HG03571 (cell line): ENCODE measurements at regions not wholly inside any gene's neighbourhood (a gene's known extent, or its start where the extent isn't known, plus 50 kb on each side); places are given as distances from the start of the nearest gene placed in this dataset.

Source experiments
- ATAC-seq: cut with Tn5 transposase; IDR thresholded peaks from one replicate; pipeline ENCODE4 v1.9.1; 2021; ENCODE audit not compliant: unreplicated experiment

GRCh38 chr3:5788496-5788895 is 601.0 kb downstream of the EDEM1 start:
- ATAC-seq = no peak

GRCh38 chr3:5791558-5791957 is 604.1 kb downstream of the EDEM1 start:
- ATAC-seq = no peak

- ATAC-seq = no peak
These were observed 609.0 kb downstream of the EDEM1 start for GRCh38 chr3:5796541-5796940.

- no peak for ATAC-seq
These were observed 611.3 kb downstream of the EDEM1 start for GRCh38 chr3:5798809-5799208.

GRCh38 chr3:5799398-5799797 is 611.9 kb downstream of the EDEM1 start:
- ATAC-seq = no peak

GRCh38 chr3:5800965-5801364 is 613.5 kb downstream of the EDEM1 start:
- ATAC-seq = no peak

- ATAC-seq = no peak
These were observed 618.7 kb downstream of the EDEM1 start for GRCh38 chr3:5806192-5806591.

- no peak for ATAC-seq
These were observed 622.2 kb downstream of the EDEM1 start for GRCh38 chr3:5809586-5810246.

- ATAC-seq = no peak
These were observed 623.5 kb downstream of the EDEM1 start for GRCh38 chr3:5811016-5811415.

- ATAC-seq = no peak
These were observed 626.0 kb downstream of the EDEM1 start for GRCh38 chr3:5813521-5813920.

- no peak for ATAC-seq
These were observed 635.3 kb downstream of the EDEM1 start for GRCh38 chr3:5822843-5823242.

- no peak for ATAC-seq
These were observed 639.0 kb downstream of the EDEM1 start for GRCh38 chr3:5826467-5826866.

- no peak for ATAC-seq
These were observed 640.7 kb downstream of the EDEM1 start for GRCh38 chr3:5828251-5828650.

GRCh38 chr3:5840056-5840455 is 652.5 kb downstream of the EDEM1 start:
- no peak for ATAC-seq

- no peak for ATAC-seq
These were observed 654.1 kb downstream of the EDEM1 start for GRCh38 chr3:5841599-5841998.

GRCh38 chr3:5846261-5846660 is 658.8 kb downstream of the EDEM1 start:
- ATAC-seq = no peak

- ATAC-seq = no peak
These were observed 673.6 kb downstream of the EDEM1 start for GRCh38 chr3:5861151-5861550.

- no peak for ATAC-seq
These were observed 687.4 kb downstream of the EDEM1 start for GRCh38 chr3:5874931-5875341.

- ATAC-seq = no peak
These were observed 701.3 kb downstream of the EDEM1 start for GRCh38 chr3:5888851-5889250.

- ATAC-seq = no peak
These were observed 701.9 kb downstream of the EDEM1 start for GRCh38 chr3:5889374-5889773.

GRCh38 chr3:5891711-5892110 is 704.2 kb downstream of the EDEM1 start:
- no peak for ATAC-seq

GRCh38 chr3:5898106-5898505 is 710.6 kb downstream of the EDEM1 start:
- ATAC-seq = no peak

GRCh38 chr3:5899014-5899761 is 711.7 kb downstream of the EDEM1 start:
- no peak for ATAC-seq
